ENCODE measurements at regions not wholly inside any gene's neighbourhood (a gene's known extent, or its start where the extent isn't known, plus 50 kb on each side); places are given as distances from the start of the nearest gene placed in this dataset.

DNA sequence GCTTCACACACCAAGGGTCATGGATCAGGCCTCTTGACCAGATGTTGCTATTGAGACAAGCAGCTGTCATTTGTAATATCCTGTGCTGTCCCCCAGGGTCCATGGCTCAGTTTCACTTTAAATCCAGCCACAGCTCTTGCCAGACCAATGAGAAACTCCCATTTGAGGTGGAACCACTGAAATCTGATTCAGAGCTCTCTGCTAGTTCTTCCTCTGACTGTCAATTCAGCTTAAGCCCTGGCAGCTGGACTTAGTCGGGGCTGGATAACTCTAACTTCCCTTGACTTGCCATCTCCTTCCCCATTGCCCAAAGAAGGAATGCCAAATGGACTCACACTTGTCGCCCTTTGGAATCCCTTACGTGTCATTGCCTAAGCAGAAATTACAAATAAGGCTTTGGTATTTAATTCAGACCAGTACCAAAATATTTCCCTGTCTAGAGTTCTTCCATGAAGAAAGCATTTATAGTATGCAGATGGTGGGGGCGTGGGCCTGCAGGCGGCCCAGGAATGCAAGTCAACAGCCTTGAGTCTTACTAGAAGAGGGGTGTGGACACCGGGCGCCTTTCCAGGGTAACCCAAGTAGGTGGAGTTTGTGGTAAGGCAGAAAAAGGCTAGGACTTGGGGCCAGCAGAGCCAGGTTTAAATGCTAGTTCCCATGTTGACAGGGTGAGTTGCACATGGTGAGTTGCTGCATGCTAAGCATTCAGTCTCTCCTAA lies 96.9 kb upstream of the TMPO start:
- no peak overlapping the region for H3K4me2 ChIP-seq (replicated peaks; ENCODE audit: extremely low read depth, low read length, poor library complexity, severe bottlenecking)
- no peak overlapping the region for H3K4me3 ChIP-seq (replicated peaks in 1 of 3; ENCODE audit: low read depth in 2 of 3, low read length in 3 of 3)
- DNase-seq = peak in 2 of 3 donors; percentile 15 to 24
- WGBS (ENCODE audit: insufficient coverage) = 0% methylated on average over 1 of the region's 7 CpGs
- TF ChIP-seq, protein P1, sequence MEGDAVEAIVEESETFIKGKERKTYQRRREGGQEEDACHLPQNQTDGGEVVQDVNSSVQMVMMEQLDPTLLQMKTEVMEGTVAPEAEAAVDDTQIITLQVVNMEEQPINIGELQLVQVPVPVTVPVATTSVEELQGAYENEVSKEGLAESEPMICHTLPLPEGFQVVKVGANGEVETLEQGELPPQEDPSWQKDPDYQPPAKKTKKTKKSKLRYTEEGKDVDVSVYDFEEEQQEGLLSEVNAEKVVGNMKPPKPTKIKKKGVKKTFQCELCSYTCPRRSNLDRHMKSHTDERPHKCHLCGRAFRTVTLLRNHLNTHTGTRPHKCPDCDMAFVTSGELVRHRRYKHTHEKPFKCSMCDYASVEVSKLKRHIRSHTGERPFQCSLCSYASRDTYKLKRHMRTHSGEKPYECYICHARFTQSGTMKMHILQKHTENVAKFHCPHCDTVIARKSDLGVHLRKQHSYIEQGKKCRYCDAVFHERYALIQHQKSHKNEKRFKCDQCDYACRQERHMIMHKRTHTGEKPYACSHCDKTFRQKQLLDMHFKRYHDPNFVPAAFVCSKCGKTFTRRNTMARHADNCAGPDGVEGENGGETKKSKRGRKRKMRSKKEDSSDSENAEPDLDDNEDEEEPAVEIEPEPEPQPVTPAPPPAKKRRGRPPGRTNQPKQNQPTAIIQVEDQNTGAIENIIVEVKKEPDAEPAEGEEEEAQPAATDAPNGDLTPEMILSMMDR (IDR thresholded peaks at IDR 0.05) = no peak
- H4K20me1 ChIP-seq (ENCODE audit: insufficient read depth, low read length) = no peaks in the 10 kb centered on the region
- Mint-ChIP-seq H3K9me3 (peaks cover 0 to 2% (median 0%) of the 10 kb centered on the region in 7 donors), H3K27me3 (ENCODE audit: low read depth in 3 of 3) (peaks cover 2 to 8% (median 8%) of the 10 kb centered on the region in 3 donors), H3K27ac (peak overlapping the region; percentile 20 to 85 (median 72)), H3K4me1 (peaks cover 32% of the 10 kb centered on the region), H3K4me3 (no peak overlapping the region), H3K36me3 (no peaks in the 10 kb centered on the region)
- H3K27ac ChIP-seq (ENCODE audit: low read depth in 1 of 2, low read length in 2 of 2) = peak overlapping the region in 1 of 2 donors; percentile 1
- intact Hi-C loops (cut with micrococcal nuclease) = no loop called here
- no peaks in the 10 kb centered on the region for H3K36me3 ChIP-seq (replicated peaks in 1 of 2; ENCODE audit: control insufficient read depth in 1 of 2, insufficient read depth in 2 of 2, low read length in 2 of 2)
- H3K79me2 ChIP-seq (ENCODE audit: insufficient read depth, low read length) = no peaks in the 10 kb centered on the region
- H3K9ac ChIP-seq (ENCODE audit: insufficient read depth, low read length, poor library complexity, severe bottlenecking) = no peak overlapping the region
- no peaks in the 10 kb centered on the region for H3K27me3 ChIP-seq (ENCODE audit: control insufficient read depth in 2 of 2, insufficient read depth in 2 of 2, low read length in 2 of 2)
- H2AFZ ChIP-seq (ENCODE audit: insufficient read depth, low read depth, low read length, poor library complexity, severe bottlenecking) = no peak overlapping the region
- H3K9me3 ChIP-seq (replicated peaks in 1 of 2; ENCODE audit: control insufficient read depth in 1 of 2, insufficient read depth in 1 of 2, low read length in 2 of 2) = no peaks in the 10 kb centered on the region
- peaks cover 24 to 27% of the 10 kb centered on the region in 2 donors for H3K4me1 ChIP-seq (ENCODE audit: control insufficient read depth in 1 of 2, insufficient read depth in 2 of 2, low read length in 2 of 2)

DNA sequence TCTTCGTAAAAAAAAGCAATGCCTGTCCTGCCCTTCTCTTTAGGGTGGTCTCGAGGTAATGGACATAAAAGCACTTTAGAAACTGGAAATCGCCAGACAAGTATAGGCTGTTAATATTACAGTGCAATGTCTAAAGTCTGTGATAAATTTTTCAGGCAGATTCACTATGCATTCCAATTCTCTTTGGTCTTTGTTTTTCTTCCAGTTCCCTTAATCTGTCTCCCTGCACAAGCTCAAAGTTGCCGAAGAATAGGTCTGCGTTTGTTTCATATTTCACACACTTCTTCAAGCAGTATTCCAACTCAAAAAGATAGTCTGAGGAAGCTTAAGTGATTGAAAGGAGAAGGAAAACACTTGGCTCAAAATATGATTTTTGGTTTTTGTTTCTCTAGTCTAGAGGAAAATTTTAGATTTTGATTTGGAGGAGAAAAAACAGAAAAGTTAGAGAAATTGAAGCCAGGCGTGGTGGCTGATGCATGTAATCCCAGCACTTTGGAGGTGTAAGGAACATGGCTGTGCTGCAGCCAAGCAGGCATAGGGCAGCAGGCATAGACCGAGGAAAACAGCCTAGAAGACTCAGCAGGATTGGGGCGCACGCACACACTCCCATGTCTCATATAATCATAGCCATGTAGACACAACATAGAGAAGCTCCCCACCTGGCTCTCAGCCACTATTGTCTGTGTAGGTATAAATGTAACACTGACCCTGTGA lies 96.2 kb upstream of the TMPO start:
- H3K36me3 Mint-ChIP-seq = no peaks in the 10 kb centered on the region
- no peaks in the 10 kb centered on the region for H4K20me1 ChIP-seq (ENCODE audit: insufficient read depth, low read length)
- H2AFZ ChIP-seq (ENCODE audit: insufficient read depth, low read depth, low read length, poor library complexity, severe bottlenecking) = no peak overlapping the region
- H3K4me1 ChIP-seq (ENCODE audit: control insufficient read depth in 1 of 2, insufficient read depth in 2 of 2, low read length in 2 of 2) = peaks cover 24 to 27% of the 10 kb centered on the region in 2 donors
- 100% methylated on average over 1 of the region's 9 CpGs for WGBS (ENCODE audit: insufficient coverage)
- intact Hi-C loops (cut with micrococcal nuclease) = no loop called here
- TF ChIP-seq, protein P1 (IDR thresholded peaks at IDR 0.05) = no peak
- H3K27ac Mint-ChIP-seq = peak overlapping the region in 2 of 7 donors; percentile 56 to 70
- H3K9me3 Mint-ChIP-seq = peaks cover 0 to 2% (median 0%) of the 10 kb centered on the region in 7 donors
- no peak overlapping the region for H3K9ac ChIP-seq (ENCODE audit: insufficient read depth, low read length, poor library complexity, severe bottlenecking)
- no peaks in the 10 kb centered on the region for H3K27me3 ChIP-seq (ENCODE audit: control insufficient read depth in 2 of 2, insufficient read depth in 2 of 2, low read length in 2 of 2)
- no peaks in the 10 kb centered on the region for H3K36me3 ChIP-seq (replicated peaks in 1 of 2; ENCODE audit: control insufficient read depth in 1 of 2, insufficient read depth in 2 of 2, low read length in 2 of 2)
- peak overlapping the region in 1 of 2 donors; percentile 52 for H3K4me3 Mint-ChIP-seq
- H3K4me2 ChIP-seq (replicated peaks; ENCODE audit: extremely low read depth, low read length, poor library complexity, severe bottlenecking) = no peak overlapping the region
- no peak for DNase-seq
- no peaks in the 10 kb centered on the region for H3K9me3 ChIP-seq (replicated peaks in 1 of 2; ENCODE audit: control insufficient read depth in 1 of 2, insufficient read depth in 1 of 2, low read length in 2 of 2)
- peak overlapping the region in 1 of 2 donors; percentile 1 for H3K27ac ChIP-seq (ENCODE audit: low read depth in 1 of 2, low read length in 2 of 2)
- peaks cover 2 to 8% (median 8%) of the 10 kb centered on the region in 3 donors for H3K27me3 Mint-ChIP-seq (ENCODE audit: low read depth in 3 of 3)
- no peaks in the 10 kb centered on the region for H3K79me2 ChIP-seq (ENCODE audit: insufficient read depth, low read length)
- H3K4me1 Mint-ChIP-seq = peaks cover 32% of the 10 kb centered on the region
- no peak overlapping the region for H3K4me3 ChIP-seq (replicated peaks in 1 of 3; ENCODE audit: low read depth in 2 of 3, low read length in 3 of 3)
